ENCODE measurements at regions not wholly inside any gene's neighbourhood (a gene's known extent, or its start where the extent isn't known, plus 50 kb on each side); places are given as distances from the start of the nearest gene placed in this dataset.

- Histone ChIP-seq H3K9me3 (ENCODE audit: insufficient read depth, low read depth, low read length) (no peaks in the 10 kb centered on the region), H3K27me3 (ENCODE audit: insufficient read depth, low read length, poor library complexity, severe bottlenecking) (no peaks in the 10 kb centered on the region), H3K4me2 (ENCODE audit: low read depth, low read length, poor library complexity, severe bottlenecking) (no peak overlapping the region), H3F3A (ENCODE audit: low read depth) (no peaks in the 10 kb centered on the region), H3K36me3 (ENCODE audit: insufficient read depth, low read length) (no peaks in the 10 kb centered on the region), H3K4me1 (ENCODE audit: insufficient read depth, low read length, poor library complexity, severe bottlenecking) (peaks cover 41% of the 10 kb centered on the region), H3K79me2 (ENCODE audit: insufficient read depth, low read length) (no peaks in the 10 kb centered on the region), H3K9ac (ENCODE audit: low read depth, low read length, poor library complexity, severe bottlenecking) (no peak overlapping the region), H2AFZ (ENCODE audit: low read length) (no peak overlapping the region), H4K20me1 (ENCODE audit: insufficient read depth, low read length, poor library complexity, severe bottlenecking) (no peaks in the 10 kb centered on the region), H3K9me2 (replicated peaks; ENCODE audit: low read depth, low read length) (no peaks in the 10 kb centered on the region), H3K4me3 (ENCODE audit: low read length, poor library complexity, severe bottlenecking) (no peak overlapping the region)
- TF ChIP-seq CTCF (conservative IDR thresholded peaks at IDR 0.05; ENCODE audit: low read length) (no peak), EZH2phosphoT487 (IDR thresholded peaks at IDR 0.05; ENCODE audit: borderline replicate concordance) (no peak)
Observed at GRCh38 chr7:37545619-37546534, 97.2 kb upstream of the ELMO1 start.

- TF ChIP-seq CTCF (conservative IDR thresholded peaks at IDR 0.05; ENCODE audit: low read length) (no peak), EZH2phosphoT487 (IDR thresholded peaks at IDR 0.05; ENCODE audit: borderline replicate concordance) (no peak)
- Histone ChIP-seq H3K79me2 (ENCODE audit: insufficient read depth, low read length) (no peaks in the 10 kb centered on the region), H2AFZ (ENCODE audit: low read length) (peak overlapping the region; percentile 72; the same call in 1 of the 2 replicates), H3K27me3 (ENCODE audit: insufficient read depth, low read length, poor library complexity, severe bottlenecking) (no peaks in the 10 kb centered on the region), H3K4me3 (ENCODE audit: low read length, poor library complexity, severe bottlenecking) (no peak overlapping the region), H3K9ac (ENCODE audit: low read depth, low read length, poor library complexity, severe bottlenecking) (no peak overlapping the region), H3K9me3 (ENCODE audit: insufficient read depth, low read depth, low read length) (no peaks in the 10 kb centered on the region), H4K20me1 (ENCODE audit: insufficient read depth, low read length, poor library complexity, severe bottlenecking) (no peaks in the 10 kb centered on the region), H3K4me2 (ENCODE audit: low read depth, low read length, poor library complexity, severe bottlenecking) (peak overlapping the region; percentile 10), H3K4me1 (ENCODE audit: insufficient read depth, low read length, poor library complexity, severe bottlenecking) (peaks cover 49% of the 10 kb centered on the region), H3K36me3 (ENCODE audit: insufficient read depth, low read length) (no peaks in the 10 kb centered on the region), H3K9me2 (replicated peaks; ENCODE audit: low read depth, low read length) (no peaks in the 10 kb centered on the region), H3F3A (ENCODE audit: low read depth) (no peaks in the 10 kb centered on the region)
Observed at GRCh38 chr7:37546677-37547076, 98.0 kb upstream of the ELMO1 start.

GRCh38 chr7:37549076-37549931 lies 100.6 kb upstream of the ELMO1 start:
- no peaks in the 10 kb centered on the region for H3F3A ChIP-seq (ENCODE audit: low read depth)
- H3K79me2 ChIP-seq (ENCODE audit: insufficient read depth, low read length): no peaks in the 10 kb centered on the region
- no peaks in the 10 kb centered on the region for H3K9me2 ChIP-seq (replicated peaks; ENCODE audit: low read depth, low read length)
- H3K9ac ChIP-seq (ENCODE audit: low read depth, low read length, poor library complexity, severe bottlenecking): no peak overlapping the region
- H4K20me1 ChIP-seq (ENCODE audit: insufficient read depth, low read length, poor library complexity, severe bottlenecking): no peaks in the 10 kb centered on the region
- H3K4me1 ChIP-seq (ENCODE audit: insufficient read depth, low read length, poor library complexity, severe bottlenecking): peaks cover 53% of the 10 kb centered on the region
- peak overlapping the region; percentile 56 for H3K4me2 ChIP-seq (ENCODE audit: low read depth, low read length, poor library complexity, severe bottlenecking)
- no peak overlapping the region for H2AFZ ChIP-seq (ENCODE audit: low read length)
- no peaks in the 10 kb centered on the region for H3K36me3 ChIP-seq (ENCODE audit: insufficient read depth, low read length)
- no peaks in the 10 kb centered on the region for H3K27me3 ChIP-seq (ENCODE audit: insufficient read depth, low read length, poor library complexity, severe bottlenecking)
- TF ChIP-seq EZH2phosphoT487 (IDR thresholded peaks at IDR 0.05; ENCODE audit: borderline replicate concordance) (no peak), CTCF (conservative IDR thresholded peaks at IDR 0.05; ENCODE audit: low read length) (no peak)
- no peaks in the 10 kb centered on the region for H3K9me3 ChIP-seq (ENCODE audit: insufficient read depth, low read depth, low read length)
- peak overlapping the region; percentile 9 for H3K4me3 ChIP-seq (ENCODE audit: low read length, poor library complexity, severe bottlenecking)

All from Loucy (cell line).